B cell (primary cell): ENCODE measurements at regions not wholly inside any gene's neighbourhood (a gene's known extent, or its start where the extent isn't known, plus 50 kb on each side); places are given as distances from the start of the nearest gene placed in this dataset.

Source experiments
- ATAC-seq: fragments of 200-7000 bp; cut with Tn5 transposase; one replicate; pipeline ENCODE4 v1.10.0; 2021; ENCODE audit warnings: low read depth, mild to moderate bottlenecking, moderate number of reproducible peaks, moderate library complexity
- CTCF ChIA-PET: fragments of 350-600 bp; sonication (Branson Sonifier 250); formaldehyde crosslinking; loops from one replicate; lab custom pipeline; 2021; ENCODE audit warnings: antibody characterized with exemption, inconsistent platforms; lab: Charles Lee
- POLR2A ChIA-PET: fragments of 350-600 bp; sonication (Branson Sonifier 250); formaldehyde crosslinking; loops from one replicate; lab custom pipeline; 2021; ENCODE audit warnings: antibody characterized with exemption; lab: Charles Lee
- DNase-seq: peaks from one replicate; pipeline ENCODE4 v3.0.0; 2013
- H2AFZ ChIP-seq: 2 replicates; pipeline ENCODE4 v1.6.1; 2012; ENCODE audit warnings: mild to moderate bottlenecking, low read depth, low read length; ENCODE audit not compliant: insufficient read depth, poor library complexity, severe bottlenecking
- H3K27ac ChIP-seq, 2 donors: 1 replicate in 1 of 2; 2 replicates in 1 of 2; pipeline ENCODE4 v1.5.1; 2012 to 2013; ENCODE audit warnings: low read length in 2 of 2, mild to moderate bottlenecking in 2 of 2, moderate library complexity in 1 of 2
- H3K27me3 ChIP-seq, 4 experiments: fragments of 200-600 bp in 1 of 4; sonication (generic) in 1 of 4; replicated peaks in 1 of 4; 1 replicate in 2 of 4; 2 replicates in 2 of 4; pipeline versions ENCODE4 v1.6.1 to v1.7.0; 2013 to 2016; ENCODE audit warnings: low read length in 3 of 4, mild to moderate bottlenecking in 2 of 4, mixed read lengths in 1 of 4, moderate library complexity in 1 of 4; ENCODE audit not compliant: insufficient read depth in 4 of 4, control insufficient read depth in 3 of 4; ENCODE audit errors: control extremely low read depth in 1 of 4
- H3K36me3 ChIP-seq, 2 experiments: replicated peaks in 1 of 2; 1 replicate in 1 of 2; 2 replicates in 1 of 2; pipeline versions ENCODE4 v1.6.1 to v1.7.1; 2013; ENCODE audit warnings: low read length in 1 of 2; ENCODE audit not compliant: insufficient read depth in 2 of 2, control insufficient read depth in 1 of 2; ENCODE audit errors: control extremely low read depth in 1 of 2, extremely low read depth in 1 of 2
- H3K4me1 ChIP-seq, 2 donors: fragments of 200-600 bp in 1 of 2; sonication (generic) in 1 of 2; 1 replicate in 1 of 2; 2 replicates in 1 of 2; pipeline versions ENCODE4 v1.5.1 to v1.6.1; 2013 to 2017; ENCODE audit warnings: low read length in 2 of 2; ENCODE audit not compliant: control insufficient read depth in 2 of 2, insufficient read depth in 2 of 2
- H3K4me2 ChIP-seq: replicated peaks from 2 replicates; pipeline ENCODE3; 2012; ENCODE audit warnings: mild to moderate bottlenecking, low read depth, low read length; ENCODE audit not compliant: poor library complexity, severe bottlenecking
- H3K4me3 ChIP-seq, 5 experiments: fragments of 200-600 bp in 1 of 5; sonication (generic) in 1 of 5; 1 replicate in 3 of 5; 2 replicates in 2 of 5; pipeline versions ENCODE4 v1.5.1 to v1.7.0; 2011 to 2016; ENCODE audit warnings: low read length in 4 of 5, mild to moderate bottlenecking in 4 of 5, low read depth in 2 of 5, control low read depth in 1 of 5, moderate library complexity in 1 of 5; ENCODE audit not compliant: insufficient read depth in 1 of 5; ENCODE audit errors: control extremely low read depth in 1 of 5, extremely low read depth in 1 of 5
- H3K79me2 ChIP-seq: fragments of 200-600 bp; sonication (generic); one replicate; pipeline ENCODE4 v1.6.0; 2016; ENCODE audit warnings: low read length; ENCODE audit not compliant: control insufficient read depth, insufficient read depth
- H3K9ac ChIP-seq: fragments of 200-600 bp; sonication (generic); 2 replicates; pipeline ENCODE4 v1.6.1; 2017; ENCODE audit warnings: mild to moderate bottlenecking, low read length, moderate library complexity
- H3K9me3 ChIP-seq, 3 donors: one replicate each; pipeline versions ENCODE4 v1.6.1 to v1.7.1; 2013; ENCODE audit warnings: low read length in 2 of 3; ENCODE audit not compliant: control insufficient read depth in 2 of 3, insufficient read depth in 1 of 3; ENCODE audit errors: control extremely low read depth in 1 of 3
- H4K20me1 ChIP-seq: 2 replicates; pipeline ENCODE4 v1.6.0; 2012; ENCODE audit warnings: mild to moderate bottlenecking, low read length; ENCODE audit not compliant: insufficient read depth, control insufficient read depth, poor library complexity, severe bottlenecking
- H3K27ac Mint-ChIP-seq: one replicate; pipeline ENCODE4 v1.8.0; 2021; ENCODE audit warnings: mixed read lengths
- H3K27me3 Mint-ChIP-seq: one replicate; pipeline ENCODE4 v1.8.0; 2021; ENCODE audit warnings: mixed read lengths
- H3K4me1 Mint-ChIP-seq: one replicate; pipeline ENCODE4 v1.8.0; 2021; ENCODE audit warnings: mixed read lengths
- H3K4me3 Mint-ChIP-seq: one replicate; pipeline ENCODE4 v1.8.0; 2021; ENCODE audit warnings: mixed read lengths
- H3K9me3 Mint-ChIP-seq: one replicate; pipeline ENCODE4 v1.8.0; 2022; ENCODE audit warnings: mixed read lengths; ENCODE audit not compliant: insufficient read depth
- EZH2 ChIP-seq: IDR thresholded peaks from 2 replicates; pipeline ENCODE4 v1.6.1; 2012; ENCODE audit warnings: borderline replicate concordance, low read depth, mild to moderate bottlenecking, moderate library complexity, low read length; ENCODE audit not compliant: insufficient read depth, poor library complexity, severe bottlenecking
- WGBS: methylation state at CpG from one replicate; pipeline ENCODE4 v1.1.5; 2013; ENCODE audit warnings: missing lambda C conversion rate; ENCODE audit not compliant: insufficient coverage; 5-methylcytosine and 5-hydroxymethylcytosine counted together
- intact Hi-C: fragments of 100-400 bp; cut with micrococcal nuclease; formaldehyde crosslinking; loops from one replicate; pipeline ENCODE4 v1.10.0; 2022
- TF ChIP-seq, protein P1 (sequence below): fragments of 200-600 bp; IDR thresholded peaks from one replicate; pipeline ENCODE4 v1.8.0; 2022; ENCODE audit warnings: antibody characterized with exemption, mild to moderate bottlenecking

DNA sequence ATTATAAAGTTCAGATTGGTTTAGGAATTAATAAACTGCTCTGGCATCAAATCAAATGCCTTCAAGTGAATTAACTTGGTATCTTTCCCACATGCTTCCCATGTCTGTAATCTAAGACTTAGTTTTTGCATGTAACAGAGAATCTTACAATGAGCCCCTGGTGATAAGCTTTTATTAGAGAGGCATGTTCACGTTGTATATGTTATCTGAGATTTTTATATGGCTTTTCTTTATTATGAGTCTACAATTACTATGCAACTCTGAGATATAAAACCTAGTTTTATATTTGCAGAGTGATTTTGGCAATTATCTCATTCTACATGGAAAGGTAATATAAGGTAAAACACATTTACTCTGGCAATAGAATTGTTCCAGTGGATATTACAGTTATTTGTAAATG lies 1578.4 kb upstream of the IGFBP7 start:
- H3K4me3 Mint-ChIP-seq, result no peak overlapping the region
- H3K27ac Mint-ChIP-seq, result no peak overlapping the region
- ATAC-seq, result no peak
- ChIA-PET POLR2A (no interaction called here), CTCF (no interaction called here)
- Histone ChIP-seq H2AFZ (no peak overlapping the region), H3K9me3 (peaks cover 0 to 4% (median 0%) of the 10 kb centered on the region in 3 donors), H3K4me1 (no peaks in the 10 kb centered on the region), H3K4me2 (no peak overlapping the region), H3K79me2 (no peaks in the 10 kb centered on the region), H4K20me1 (no peaks in the 10 kb centered on the region), H3K9ac (no peak overlapping the region), H3K27me3 (no peaks in the 10 kb centered on the region), H3K4me3 (no peak overlapping the region), H3K36me3 (no peaks in the 10 kb centered on the region), H3K27ac (no peak overlapping the region)
- no peaks in the 10 kb centered on the region for H3K27me3 Mint-ChIP-seq
- WGBS, result no CpG with 5 or more reads among the region's 1 CpG
- no peaks in the 10 kb centered on the region for H3K4me1 Mint-ChIP-seq
- no peak for DNase-seq
- intact Hi-C loops, result no loop called here
- TF ChIP-seq, protein P1, sequence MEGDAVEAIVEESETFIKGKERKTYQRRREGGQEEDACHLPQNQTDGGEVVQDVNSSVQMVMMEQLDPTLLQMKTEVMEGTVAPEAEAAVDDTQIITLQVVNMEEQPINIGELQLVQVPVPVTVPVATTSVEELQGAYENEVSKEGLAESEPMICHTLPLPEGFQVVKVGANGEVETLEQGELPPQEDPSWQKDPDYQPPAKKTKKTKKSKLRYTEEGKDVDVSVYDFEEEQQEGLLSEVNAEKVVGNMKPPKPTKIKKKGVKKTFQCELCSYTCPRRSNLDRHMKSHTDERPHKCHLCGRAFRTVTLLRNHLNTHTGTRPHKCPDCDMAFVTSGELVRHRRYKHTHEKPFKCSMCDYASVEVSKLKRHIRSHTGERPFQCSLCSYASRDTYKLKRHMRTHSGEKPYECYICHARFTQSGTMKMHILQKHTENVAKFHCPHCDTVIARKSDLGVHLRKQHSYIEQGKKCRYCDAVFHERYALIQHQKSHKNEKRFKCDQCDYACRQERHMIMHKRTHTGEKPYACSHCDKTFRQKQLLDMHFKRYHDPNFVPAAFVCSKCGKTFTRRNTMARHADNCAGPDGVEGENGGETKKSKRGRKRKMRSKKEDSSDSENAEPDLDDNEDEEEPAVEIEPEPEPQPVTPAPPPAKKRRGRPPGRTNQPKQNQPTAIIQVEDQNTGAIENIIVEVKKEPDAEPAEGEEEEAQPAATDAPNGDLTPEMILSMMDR, result no peak
- TF ChIP-seq EZH2, result no peak
- H3K9me3 Mint-ChIP-seq, result no peaks in the 10 kb centered on the region

DNA sequence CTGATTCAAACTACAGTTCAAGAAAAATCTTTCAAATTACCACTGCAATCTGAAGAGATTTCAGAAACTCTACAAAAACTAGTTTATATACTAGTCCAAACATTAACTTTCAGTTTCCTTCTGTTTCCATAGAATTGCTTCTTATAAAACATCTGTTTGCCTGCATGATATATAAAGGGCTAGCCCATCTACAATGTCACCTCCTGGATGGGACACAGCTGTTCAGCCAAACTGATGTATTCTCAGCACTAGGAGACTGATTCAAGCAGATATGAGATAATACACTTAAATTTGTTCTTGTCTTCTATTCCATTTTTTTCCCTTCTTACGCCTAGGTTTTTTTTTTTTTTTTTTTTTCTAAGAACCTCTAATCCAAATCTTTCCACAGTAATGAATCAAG lies 1569.7 kb upstream of the IGFBP7 start:
- H3K9me3 Mint-ChIP-seq, result no peaks in the 10 kb centered on the region
- no CpG with 5 or more reads among the region's 1 CpG for WGBS
- Histone ChIP-seq H3K4me1 (no peaks in the 10 kb centered on the region), H3K27me3 (no peaks in the 10 kb centered on the region), H3K27ac (no peak overlapping the region), H3K79me2 (no peaks in the 10 kb centered on the region), H2AFZ (no peak overlapping the region), H3K4me3 (no peak overlapping the region), H3K4me2 (no peak overlapping the region), H3K9ac (no peak overlapping the region), H3K9me3 (peaks cover 0 to 6% (median 0%) of the 10 kb centered on the region in 3 donors), H4K20me1 (no peaks in the 10 kb centered on the region), H3K36me3 (no peaks in the 10 kb centered on the region)
- H3K27ac Mint-ChIP-seq, result no peak overlapping the region
- no peak for DNase-seq
- intact Hi-C loops, result no loop called here
- H3K4me3 Mint-ChIP-seq, result no peak overlapping the region
- no peak for TF ChIP-seq EZH2
- TF ChIP-seq, protein P1, result no peak
- no peaks in the 10 kb centered on the region for H3K27me3 Mint-ChIP-seq
- H3K4me1 Mint-ChIP-seq, result no peaks in the 10 kb centered on the region
- ATAC-seq, result no peak
- ChIA-PET POLR2A (no interaction called here), CTCF (no interaction called here)
